Spleen (tissue), 11 donors: ENCODE measurements at regions not wholly inside any gene's neighbourhood (a gene's known extent, or its start where the extent isn't known, plus 50 kb on each side); places are given as distances from the start of the nearest gene placed in this dataset.

ENCODE experiments used
- DNase-seq: peaks from one replicate; pipeline ENCODE4 v3.0.0-alpha.2; 2020
- H3K27ac ChIP-seq, 8 donors: fragments of 200-600 bp; sonication (generic) in 7 of 8; 1 replicate in 4 of 8; 2 replicates in 4 of 8; pipeline versions ENCODE4 v1.5.0 to v1.8.0; 2016 to 2021; ENCODE audit warnings: inconsistent platforms in 4 of 8, mild to moderate bottlenecking in 4 of 8, moderate library complexity in 1 of 8
- H3K27me3 ChIP-seq, 7 donors: fragments of 200-600 bp; sonication (generic) in 6 of 7; replicated peaks in 1 of 7; 1 replicate in 4 of 7; 2 replicates in 3 of 7; pipeline versions ENCODE4 v1.5.0 to v1.8.0; 2016 to 2021; ENCODE audit warnings: inconsistent platforms in 3 of 7, mild to moderate bottlenecking in 1 of 7
- H3K36me3 ChIP-seq, 6 donors: fragments of 200-600 bp; sonication (generic) in 5 of 6; 1 replicate in 4 of 6; 2 replicates in 2 of 6; pipeline versions ENCODE4 v1.5.0 to v1.8.0; 2016 to 2021; ENCODE audit warnings: inconsistent platforms in 2 of 6
- H3K4me1 ChIP-seq, 6 donors: fragments of 200-600 bp; sonication (generic) in 5 of 6; 1 replicate in 3 of 6; 2 replicates in 3 of 6; pipeline versions ENCODE4 v1.5.0 to v1.8.0; 2016 to 2021; ENCODE audit warnings: inconsistent platforms in 3 of 6
- H3K4me3 ChIP-seq, 8 donors: fragments of 200-600 bp; sonication (generic) in 7 of 8; 1 replicate in 4 of 8; 2 replicates in 4 of 8; pipeline versions ENCODE4 v1.5.0 to v1.8.0; 2016 to 2021; ENCODE audit warnings: inconsistent platforms in 4 of 8, mild to moderate bottlenecking in 4 of 8, moderate library complexity in 2 of 8
- H3K9me3 ChIP-seq, 8 donors: fragments of 200-600 bp; sonication (generic) in 7 of 8; 1 replicate in 4 of 8; 2 replicates in 4 of 8; pipeline versions ENCODE4 v1.5.0 to v1.8.0; 2016 to 2021; ENCODE audit warnings: inconsistent platforms in 4 of 8
- CTCF ChIP-seq, 11 experiments: fragments of 200-600 bp in 7 of 11; fragments of 450-650 bp in 4 of 11; sonication (generic) in 4 of 11; IDR thresholded peaks in 8 of 11; conservative IDR thresholded peaks in 3 of 11; 1 replicate in 7 of 11; 2 replicates in 4 of 11; pipeline versions ENCODE4 v1.4.0 to v1.8.0; 2016 to 2021; ENCODE audit warnings: antibody characterized with exemption in 11 of 11, inconsistent platforms in 4 of 11, mild to moderate bottlenecking in 1 of 11
- POLR2A ChIP-seq, 3 donors: fragments of 450-650 bp; IDR thresholded peaks; one replicate each; pipeline ENCODE4 v1.5.1; 2017; ENCODE audit warnings: antibody characterized with exemption in 3 of 3, mild to moderate bottlenecking in 1 of 3
- POLR2AphosphoS5 ChIP-seq, 3 donors: sonication (generic); formaldehyde crosslinking; IDR thresholded peaks; one replicate each; pipeline ENCODE4 v1.5.1; 2017; ENCODE audit warnings: antibody characterized with exemption in 3 of 3
- WGBS, 5 donors: extraction: QIAGEN DNeasy Blood & Tissue Kit in 3 of 5; methylation state at CpG; one replicate each; pipeline versions ENCODE4 v1.1.5 to v1.1.7; 2013 to 2018; 5-methylcytosine and 5-hydroxymethylcytosine counted together
- intact Hi-C: fragments of 100-400 bp; cut with DNase I; formaldehyde crosslinking; loops from one replicate; pipeline ENCODE4 v1.15.0; 2023; ENCODE audit warnings: low total_unique reads
- donor health status: healthy with polysubstance abuse.
- donor health status: DM: no; HTN: no; CAD: no; lungs with moderate emphysema.
- donor health status: DM: no; HTN: no; CAD: no.
- donor health status: Bipolar disorder and iron deficiency.
- donor health status: healthy.
- donor health status: DM: no; HTN: no; CAD: no.
- donor health status: DM: yes; HTN: yes; CAD: no.

- Histone ChIP-seq H3K4me3 (no peak overlapping the region), H3K36me3 (no peaks in the 10 kb centered on the region), H3K27ac (no peak overlapping the region), H3K27me3 (no peaks in the 10 kb centered on the region), H3K4me1 (no peaks in the 10 kb centered on the region), H3K9me3 (no peaks in the 10 kb centered on the region)
- intact Hi-C loops: no loop called here
- DNase-seq: no peak
- TF ChIP-seq POLR2A (IDR thresholded peaks at IDR 0.05) (no peak), POLR2AphosphoS5 (IDR thresholded peaks at IDR 0.05) (no peak), CTCF (IDR thresholded peaks at IDR 0.05 in 8 of 11, conservative IDR thresholded peaks at IDR 0.05 in 3 of 11) (no peak)
- 75 to 93% (median 85%) methylated on average over 4 of the region's 4 CpGs for WGBS, 5 donors
These were observed 134.2 kb upstream of the RND3 start for GRCh38 chr2:150621526-150622213.

GRCh38 chr2:150620855-150621254, 133.4 kb upstream of the RND3 start:
- TF ChIP-seq POLR2A (IDR thresholded peaks at IDR 0.05) (no peak), POLR2AphosphoS5 (IDR thresholded peaks at IDR 0.05) (no peak), CTCF (IDR thresholded peaks at IDR 0.05 in 8 of 11, conservative IDR thresholded peaks at IDR 0.05 in 3 of 11) (no peak)
- no peaks in the 10 kb centered on the region for H3K4me1 ChIP-seq
- DNase-seq: no peak
- intact Hi-C loops: no loop called here
- H3K36me3 ChIP-seq: no peaks in the 10 kb centered on the region
- 69 to 88% (median 82%) methylated on average over 6 of the region's 6 CpGs for WGBS, 5 donors
- no peaks in the 10 kb centered on the region for H3K27me3 ChIP-seq
- no peak overlapping the region for H3K4me3 ChIP-seq
- H3K9me3 ChIP-seq: no peaks in the 10 kb centered on the region
- peak overlapping the region in 1 of 8 donors; percentile 2 for H3K27ac ChIP-seq

GRCh38 chr2:150620416-150620815, 132.9 kb upstream of the RND3 start:
- Histone ChIP-seq H3K4me1 (no peaks in the 10 kb centered on the region), H3K4me3 (no peak overlapping the region), H3K27ac (peak overlapping the region in 1 of 8 donors; percentile 2), H3K36me3 (no peaks in the 10 kb centered on the region), H3K9me3 (no peaks in the 10 kb centered on the region), H3K27me3 (no peaks in the 10 kb centered on the region)
- DNase-seq: no peak
- intact Hi-C loops: no loop called here
- TF ChIP-seq CTCF (IDR thresholded peaks at IDR 0.05 in 8 of 11, conservative IDR thresholded peaks at IDR 0.05 in 3 of 11) (no peak), POLR2AphosphoS5 (IDR thresholded peaks at IDR 0.05) (no peak), POLR2A (IDR thresholded peaks at IDR 0.05) (no peak)

- H3K27me3 ChIP-seq: no peaks in the 10 kb centered on the region
- no peaks in the 10 kb centered on the region for H3K36me3 ChIP-seq
- intact Hi-C loops: no loop called here
- no peak for DNase-seq
- H3K9me3 ChIP-seq: no peaks in the 10 kb centered on the region
- WGBS, 5 donors: 68 to 85% (median 72%) methylated on average over 5 of the region's 5 CpGs
- H3K4me1 ChIP-seq: no peaks in the 10 kb centered on the region
- no peak overlapping the region for H3K4me3 ChIP-seq
- TF ChIP-seq POLR2AphosphoS5 (IDR thresholded peaks at IDR 0.05) (no peak), POLR2A (IDR thresholded peaks at IDR 0.05) (no peak), CTCF (IDR thresholded peaks at IDR 0.05 in 8 of 11, conservative IDR thresholded peaks at IDR 0.05 in 3 of 11) (no peak)
- peak overlapping the region in 1 of 8 donors; percentile 2 for H3K27ac ChIP-seq
These were observed 132.3 kb upstream of the RND3 start for GRCh38 chr2:150619607-150620330.
